ENCODE measurements at regions not wholly inside any gene's neighbourhood (a gene's known extent, or its start where the extent isn't known, plus 50 kb on each side); places are given as distances from the start of the nearest gene placed in this dataset.
A peak's percentile ranks its signal among the peaks of the same experiment; 100 is the strongest.

DNA sequence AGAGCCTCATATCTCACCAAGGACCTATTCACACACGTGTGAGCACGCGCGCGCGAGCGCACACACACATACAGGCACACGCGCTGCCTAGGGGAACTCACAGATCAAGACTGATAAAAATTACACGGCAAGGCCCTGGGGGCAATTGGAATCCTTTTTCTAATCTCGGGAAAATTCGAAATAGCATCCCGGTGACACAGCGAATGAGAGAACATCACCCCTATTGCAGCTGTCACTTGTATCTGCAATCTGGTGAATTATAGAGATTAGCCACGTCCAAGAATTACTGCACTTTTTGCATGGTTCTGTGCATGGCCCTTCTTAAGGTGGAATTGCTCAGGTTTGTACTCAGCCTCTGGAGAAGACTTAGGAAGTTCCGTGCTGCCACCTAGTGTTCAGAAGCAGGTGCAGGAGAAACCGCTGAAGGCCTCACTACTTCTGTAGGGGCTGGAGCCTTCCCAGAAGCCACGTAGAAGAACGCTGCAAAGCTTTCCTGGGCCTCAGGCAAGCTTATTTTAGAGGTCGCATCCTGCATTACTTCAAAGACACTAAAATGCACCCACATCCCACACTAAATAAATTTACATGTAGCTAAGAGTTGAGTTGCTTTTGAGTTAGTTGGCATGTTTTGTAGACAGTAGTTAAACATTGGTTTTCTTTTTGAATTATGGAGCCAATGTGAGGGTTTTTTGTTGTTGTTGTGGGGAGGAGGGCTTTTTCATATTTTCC is 229.2 kb upstream of the CAMK1G start:
- no peaks in the 10 kb centered on the region for H3K4me1 Mint-ChIP-seq (ENCODE audit: low read depth)
- TF ChIP-seq, protein P1, sequence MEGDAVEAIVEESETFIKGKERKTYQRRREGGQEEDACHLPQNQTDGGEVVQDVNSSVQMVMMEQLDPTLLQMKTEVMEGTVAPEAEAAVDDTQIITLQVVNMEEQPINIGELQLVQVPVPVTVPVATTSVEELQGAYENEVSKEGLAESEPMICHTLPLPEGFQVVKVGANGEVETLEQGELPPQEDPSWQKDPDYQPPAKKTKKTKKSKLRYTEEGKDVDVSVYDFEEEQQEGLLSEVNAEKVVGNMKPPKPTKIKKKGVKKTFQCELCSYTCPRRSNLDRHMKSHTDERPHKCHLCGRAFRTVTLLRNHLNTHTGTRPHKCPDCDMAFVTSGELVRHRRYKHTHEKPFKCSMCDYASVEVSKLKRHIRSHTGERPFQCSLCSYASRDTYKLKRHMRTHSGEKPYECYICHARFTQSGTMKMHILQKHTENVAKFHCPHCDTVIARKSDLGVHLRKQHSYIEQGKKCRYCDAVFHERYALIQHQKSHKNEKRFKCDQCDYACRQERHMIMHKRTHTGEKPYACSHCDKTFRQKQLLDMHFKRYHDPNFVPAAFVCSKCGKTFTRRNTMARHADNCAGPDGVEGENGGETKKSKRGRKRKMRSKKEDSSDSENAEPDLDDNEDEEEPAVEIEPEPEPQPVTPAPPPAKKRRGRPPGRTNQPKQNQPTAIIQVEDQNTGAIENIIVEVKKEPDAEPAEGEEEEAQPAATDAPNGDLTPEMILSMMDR (IDR thresholded peaks at IDR 0.05) = peak; percentile 89

DNA sequence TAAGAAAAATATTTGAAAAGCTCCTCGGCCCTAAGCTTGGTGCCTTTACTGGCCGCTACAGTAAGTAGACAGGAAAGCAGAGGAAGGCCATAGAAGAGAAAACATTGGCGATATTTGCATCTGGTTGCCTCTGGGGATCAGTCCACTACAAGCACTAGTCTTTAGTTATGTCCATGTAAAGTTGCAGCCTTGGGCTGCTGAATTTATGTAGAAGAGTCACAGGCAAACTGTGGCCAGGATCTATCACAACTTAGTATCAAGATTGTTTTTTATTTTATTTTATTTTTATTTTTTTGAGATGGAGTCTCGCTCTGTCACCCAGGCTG is 228.7 kb upstream of the CAMK1G start:
- H3K27ac Mint-ChIP-seq (ENCODE audit: unreplicated experiment) = no peak overlapping the region
- H3K9me3 Mint-ChIP-seq (ENCODE audit: low read depth) = peaks cover 5% of the 10 kb centered on the region
- no peaks in the 10 kb centered on the region for H3K4me1 Mint-ChIP-seq (ENCODE audit: low read depth)
- H3K4me3 Mint-ChIP-seq (ENCODE audit: unreplicated experiment) = no peak overlapping the region
- no peak for DNase-seq (ENCODE audit: low spot score)
- TF ChIP-seq, protein P1 (IDR thresholded peaks at IDR 0.05) = no peak
- H3K27me3 Mint-ChIP-seq (ENCODE audit: low read depth) = no peaks in the 10 kb centered on the region
- no peaks in the 10 kb centered on the region for H3K36me3 Mint-ChIP-seq (ENCODE audit: low read depth)

More for the DNA sequence above, 229.2 kb upstream of the CAMK1G start:
- DNase-seq (ENCODE audit: low spot score) = no peak
- Mint-ChIP-seq H3K4me3 (ENCODE audit: unreplicated experiment) (no peak overlapping the region), H3K9me3 (ENCODE audit: low read depth) (peaks cover 5% of the 10 kb centered on the region), H3K27me3 (ENCODE audit: low read depth) (no peaks in the 10 kb centered on the region), H3K36me3 (ENCODE audit: low read depth) (no peaks in the 10 kb centered on the region), H3K27ac (ENCODE audit: unreplicated experiment) (no peak overlapping the region)

DNA sequence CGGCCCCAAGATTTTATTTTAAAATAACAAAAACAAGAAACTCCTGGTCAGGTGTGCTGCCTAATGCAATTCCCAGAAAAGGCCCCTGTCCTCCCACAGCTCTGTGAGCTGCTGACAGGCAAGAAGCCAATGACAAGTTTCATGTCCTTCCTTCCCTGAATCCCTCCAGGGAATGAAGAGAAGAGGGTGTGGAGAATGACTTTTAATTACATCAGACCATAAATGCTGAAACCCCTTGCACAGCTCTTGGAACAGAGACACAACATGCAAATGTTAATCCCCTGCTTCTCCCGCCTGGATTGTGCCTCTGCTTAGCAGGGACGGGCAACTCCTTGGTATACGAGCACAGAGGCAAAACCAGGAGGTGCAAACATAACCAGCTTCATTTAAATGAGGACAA is 228.1 kb upstream of the CAMK1G start:
- H3K9me3 Mint-ChIP-seq (ENCODE audit: low read depth) = peaks cover 5% of the 10 kb centered on the region
- H3K4me1 Mint-ChIP-seq (ENCODE audit: low read depth) = no peaks in the 10 kb centered on the region
- peaks cover 1% of the 10 kb centered on the region for H3K27me3 Mint-ChIP-seq (ENCODE audit: low read depth)

DNA sequence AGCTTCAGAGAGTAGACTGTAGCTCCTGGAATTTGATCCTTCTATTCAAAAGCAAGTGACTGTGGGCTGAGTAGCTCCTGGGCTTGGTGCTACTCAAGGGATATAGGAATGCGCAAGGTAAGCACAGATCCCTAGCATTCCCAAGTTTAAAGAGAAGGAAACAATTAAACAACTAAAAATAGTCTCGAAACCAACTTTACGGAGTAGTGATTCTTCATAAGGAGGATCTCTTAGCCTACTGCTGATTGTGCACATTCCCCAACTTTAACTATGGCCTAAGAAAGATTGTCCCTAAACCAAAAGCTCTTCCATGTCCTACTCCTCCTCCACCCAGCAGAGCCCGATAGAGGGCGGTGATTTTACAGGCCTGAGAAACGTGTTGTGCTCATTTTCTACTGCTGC is 226.5 kb upstream of the CAMK1G start:
- Mint-ChIP-seq H3K36me3 (ENCODE audit: low read depth) (no peaks in the 10 kb centered on the region), H3K9me3 (ENCODE audit: low read depth) (peaks cover 5% of the 10 kb centered on the region), H3K4me1 (ENCODE audit: low read depth) (no peaks in the 10 kb centered on the region), H3K4me3 (ENCODE audit: unreplicated experiment) (no peak overlapping the region), H3K27me3 (ENCODE audit: low read depth) (peaks cover 5% of the 10 kb centered on the region), H3K27ac (ENCODE audit: unreplicated experiment) (no peak overlapping the region)
- no peak for DNase-seq (ENCODE audit: low spot score)
- TF ChIP-seq, protein P1 (IDR thresholded peaks at IDR 0.05) = no peak

More for the DNA sequence above, 228.1 kb upstream of the CAMK1G start:
- Mint-ChIP-seq H3K36me3 (ENCODE audit: low read depth) (no peaks in the 10 kb centered on the region), H3K4me3 (ENCODE audit: unreplicated experiment) (no peak overlapping the region), H3K27ac (ENCODE audit: unreplicated experiment) (no peak overlapping the region)
- TF ChIP-seq, protein P1 (IDR thresholded peaks at IDR 0.05) = no peak
- no peak for DNase-seq (ENCODE audit: low spot score)

DNA sequence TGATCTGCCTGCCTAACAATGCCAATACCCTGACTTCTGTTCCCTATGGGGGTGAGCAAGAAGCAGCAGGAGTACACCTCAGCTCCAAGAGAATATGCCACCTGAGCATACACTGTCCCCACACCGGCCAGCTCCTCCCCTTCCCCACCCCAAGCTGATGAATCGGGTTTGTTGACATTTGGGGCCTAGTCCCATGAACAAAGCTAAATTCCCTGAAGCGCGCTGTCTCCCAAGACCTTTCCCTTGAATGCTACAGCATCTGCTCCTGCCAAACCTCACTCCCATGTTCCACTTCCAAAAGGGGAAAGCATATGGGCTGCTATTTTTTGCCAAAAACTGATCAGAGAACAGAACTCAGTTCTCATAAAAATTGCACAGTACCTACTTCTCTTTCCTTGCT is 220.4 kb upstream of the CAMK1G start:
- H3K4me1 Mint-ChIP-seq (ENCODE audit: low read depth) = peaks cover 24% of the 10 kb centered on the region

More for the DNA sequence above, 220.4 kb upstream of the CAMK1G start:
- Mint-ChIP-seq H3K36me3 (ENCODE audit: low read depth) (no peaks in the 10 kb centered on the region), H3K4me3 (ENCODE audit: unreplicated experiment) (no peak overlapping the region), H3K27me3 (ENCODE audit: low read depth) (peaks cover 5% of the 10 kb centered on the region), H3K9me3 (ENCODE audit: low read depth) (peaks cover 4% of the 10 kb centered on the region), H3K27ac (ENCODE audit: unreplicated experiment) (no peak overlapping the region)
- no peak for DNase-seq (ENCODE audit: low spot score)
- TF ChIP-seq, protein P1 (IDR thresholded peaks at IDR 0.05) = no peak
